ENCODE measurements at regions not wholly inside any gene's neighbourhood (a gene's known extent, or its start where the extent isn't known, plus 50 kb on each side); places are given as distances from the start of the nearest gene placed in this dataset.

DNA sequence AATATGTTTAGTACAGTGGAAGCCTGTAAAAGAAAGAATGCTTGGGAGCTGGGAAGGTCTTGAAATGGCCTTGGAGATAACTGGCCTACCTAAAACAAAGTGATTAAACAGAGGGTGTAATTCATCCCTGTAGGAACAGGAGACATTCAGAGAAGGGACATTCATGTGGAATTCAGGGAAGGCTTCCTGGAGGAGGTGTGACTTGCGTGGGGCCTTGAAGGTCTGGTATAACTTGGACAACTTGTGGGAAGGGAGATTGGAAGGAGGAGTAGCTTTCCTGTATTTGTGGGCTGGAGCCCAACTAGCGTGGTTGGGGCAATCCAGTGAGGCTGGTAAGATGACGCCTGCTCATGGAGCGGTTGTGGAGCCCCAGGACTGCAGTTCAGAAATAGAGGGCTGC lies 156.4 kb downstream of the AACS start:
- H3K27me3 ChIP-seq (ENCODE audit: insufficient read depth, poor library complexity, severe bottlenecking) = peaks cover 9% of the 10 kb centered on the region
- no peaks in the 10 kb centered on the region for H3K4me1 ChIP-seq (ENCODE audit: insufficient read depth, poor library complexity, severe bottlenecking)
- no peak for DNase-seq (ENCODE audit: low spot score)
- ATAC-seq (ENCODE audit: low read depth) = no peak
- TF ChIP-seq, protein P1, sequence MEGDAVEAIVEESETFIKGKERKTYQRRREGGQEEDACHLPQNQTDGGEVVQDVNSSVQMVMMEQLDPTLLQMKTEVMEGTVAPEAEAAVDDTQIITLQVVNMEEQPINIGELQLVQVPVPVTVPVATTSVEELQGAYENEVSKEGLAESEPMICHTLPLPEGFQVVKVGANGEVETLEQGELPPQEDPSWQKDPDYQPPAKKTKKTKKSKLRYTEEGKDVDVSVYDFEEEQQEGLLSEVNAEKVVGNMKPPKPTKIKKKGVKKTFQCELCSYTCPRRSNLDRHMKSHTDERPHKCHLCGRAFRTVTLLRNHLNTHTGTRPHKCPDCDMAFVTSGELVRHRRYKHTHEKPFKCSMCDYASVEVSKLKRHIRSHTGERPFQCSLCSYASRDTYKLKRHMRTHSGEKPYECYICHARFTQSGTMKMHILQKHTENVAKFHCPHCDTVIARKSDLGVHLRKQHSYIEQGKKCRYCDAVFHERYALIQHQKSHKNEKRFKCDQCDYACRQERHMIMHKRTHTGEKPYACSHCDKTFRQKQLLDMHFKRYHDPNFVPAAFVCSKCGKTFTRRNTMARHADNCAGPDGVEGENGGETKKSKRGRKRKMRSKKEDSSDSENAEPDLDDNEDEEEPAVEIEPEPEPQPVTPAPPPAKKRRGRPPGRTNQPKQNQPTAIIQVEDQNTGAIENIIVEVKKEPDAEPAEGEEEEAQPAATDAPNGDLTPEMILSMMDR (IDR thresholded peaks at IDR 0.05; ENCODE audit: poor library complexity, severe bottlenecking) = no peak
- H3K27ac ChIP-seq (ENCODE audit: poor library complexity, severe bottlenecking) = no peak overlapping the region
- no peaks in the 10 kb centered on the region for H3K9me3 ChIP-seq (ENCODE audit: severe bottlenecking)
- no peaks in the 10 kb centered on the region for H3K36me3 ChIP-seq (ENCODE audit: low read depth)
- no peak overlapping the region for H3K4me3 ChIP-seq (ENCODE audit: severe bottlenecking)

DNA sequence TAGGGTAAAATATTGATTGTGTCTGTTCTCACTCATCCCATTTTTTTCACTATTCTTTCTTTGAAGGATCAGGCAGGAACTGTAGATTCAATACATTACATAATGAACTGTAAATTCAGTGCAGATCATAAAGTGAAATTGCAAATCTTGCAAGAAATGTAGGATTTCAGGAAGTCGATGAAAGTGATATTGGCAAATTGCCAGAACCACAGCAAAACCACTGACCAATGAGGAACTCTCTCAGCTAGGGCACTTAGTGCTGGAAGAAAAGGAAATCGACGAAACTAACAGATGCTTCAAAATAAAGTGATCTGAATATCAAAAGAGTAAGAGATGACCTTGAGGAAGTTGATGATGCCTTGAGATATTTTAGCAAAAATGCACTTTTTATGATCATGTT lies 157.6 kb downstream of the AACS start:
- Histone ChIP-seq H3K27me3 (ENCODE audit: insufficient read depth, poor library complexity, severe bottlenecking) (peaks cover 9% of the 10 kb centered on the region), H3K4me1 (ENCODE audit: insufficient read depth, poor library complexity, severe bottlenecking) (no peaks in the 10 kb centered on the region), H3K9me3 (ENCODE audit: severe bottlenecking) (no peaks in the 10 kb centered on the region), H3K4me3 (ENCODE audit: severe bottlenecking) (no peak overlapping the region), H3K27ac (ENCODE audit: poor library complexity, severe bottlenecking) (no peak overlapping the region), H3K36me3 (ENCODE audit: low read depth) (no peaks in the 10 kb centered on the region)
- DNase-seq (ENCODE audit: low spot score) = no peak
- TF ChIP-seq, protein P1 (IDR thresholded peaks at IDR 0.05; ENCODE audit: poor library complexity, severe bottlenecking) = no peak
- no peak for ATAC-seq (ENCODE audit: low read depth)

DNA sequence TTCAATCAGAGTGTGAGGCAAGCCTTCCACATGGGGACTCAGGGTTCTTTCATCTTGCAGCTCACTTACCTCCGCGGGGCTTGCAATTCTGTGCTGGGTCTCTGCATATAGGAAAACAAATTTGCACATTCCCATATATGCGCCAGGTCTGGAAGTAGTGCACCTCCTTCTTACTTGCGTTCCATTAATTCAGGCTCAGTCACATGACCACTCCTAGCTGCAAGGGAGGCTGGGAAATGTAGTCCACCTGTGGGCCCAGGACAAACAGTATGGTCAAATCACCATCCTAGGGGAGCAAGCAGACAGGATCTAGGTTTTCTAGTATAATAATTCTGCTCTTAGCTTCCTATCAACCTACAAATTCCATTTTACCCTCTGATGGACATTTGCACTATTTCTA lies 160.4 kb downstream of the AACS start:
- Histone ChIP-seq H3K36me3 (ENCODE audit: low read depth) (no peaks in the 10 kb centered on the region), H3K4me3 (ENCODE audit: severe bottlenecking) (no peak overlapping the region), H3K4me1 (ENCODE audit: insufficient read depth, poor library complexity, severe bottlenecking) (no peaks in the 10 kb centered on the region), H3K9me3 (ENCODE audit: severe bottlenecking) (no peaks in the 10 kb centered on the region), H3K27ac (ENCODE audit: poor library complexity, severe bottlenecking) (no peak overlapping the region), H3K27me3 (ENCODE audit: insufficient read depth, poor library complexity, severe bottlenecking) (peaks cover 9% of the 10 kb centered on the region)
- no peak for DNase-seq (ENCODE audit: low spot score)
- ATAC-seq (ENCODE audit: low read depth) = no peak
- TF ChIP-seq, protein P1 (IDR thresholded peaks at IDR 0.05; ENCODE audit: poor library complexity, severe bottlenecking) = no peak

DNA sequence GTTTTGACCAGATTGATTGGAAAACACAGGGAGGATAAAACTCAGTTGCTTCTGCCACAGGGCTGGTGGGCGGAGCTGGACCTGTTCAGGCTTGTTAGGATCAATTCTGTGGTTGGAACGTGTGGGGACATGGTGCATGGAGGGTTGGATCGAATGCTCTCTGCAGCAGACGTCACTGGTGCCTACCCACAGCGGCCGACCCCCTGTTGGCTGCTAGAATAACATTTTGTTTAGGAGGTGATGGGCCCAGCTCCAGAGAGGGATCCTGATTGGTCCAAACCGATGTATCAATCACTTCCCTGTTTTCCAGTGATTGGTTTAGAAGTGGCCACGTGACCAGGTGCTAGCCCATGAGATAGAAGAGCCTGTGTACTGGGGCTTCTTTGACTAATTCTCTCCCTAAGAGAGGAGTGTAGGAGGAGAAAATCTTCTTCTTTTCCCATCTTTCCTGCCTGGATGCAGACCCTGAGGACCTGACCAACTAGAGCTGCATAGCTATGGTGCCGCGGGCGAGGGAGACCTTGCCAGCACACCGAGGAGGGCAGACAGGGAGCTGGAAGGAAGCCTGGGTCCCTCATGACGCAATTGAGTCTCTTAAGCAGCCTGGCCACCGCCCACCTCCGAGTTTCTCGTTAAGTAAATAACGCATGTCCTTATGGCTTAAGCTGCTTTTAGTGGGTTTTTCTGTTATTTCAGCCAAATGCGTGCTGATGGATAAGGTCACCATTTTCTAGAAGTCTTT lies 163.5 kb downstream of the AACS start:
- H3K27me3 ChIP-seq (ENCODE audit: insufficient read depth, poor library complexity, severe bottlenecking) = no peaks in the 10 kb centered on the region
- H3K4me1 ChIP-seq (ENCODE audit: insufficient read depth, poor library complexity, severe bottlenecking) = no peaks in the 10 kb centered on the region
- no peak overlapping the region for H3K27ac ChIP-seq (ENCODE audit: poor library complexity, severe bottlenecking)
- DNase-seq (ENCODE audit: low spot score) (no peak), ATAC-seq (ENCODE audit: low read depth) (no peak)
- no peaks in the 10 kb centered on the region for H3K36me3 ChIP-seq (ENCODE audit: low read depth)
- no peaks in the 10 kb centered on the region for H3K9me3 ChIP-seq (ENCODE audit: severe bottlenecking)
- TF ChIP-seq, protein P1 (IDR thresholded peaks at IDR 0.05; ENCODE audit: poor library complexity, severe bottlenecking) = no peak
- H3K4me3 ChIP-seq (ENCODE audit: severe bottlenecking) = no peak overlapping the region

DNA sequence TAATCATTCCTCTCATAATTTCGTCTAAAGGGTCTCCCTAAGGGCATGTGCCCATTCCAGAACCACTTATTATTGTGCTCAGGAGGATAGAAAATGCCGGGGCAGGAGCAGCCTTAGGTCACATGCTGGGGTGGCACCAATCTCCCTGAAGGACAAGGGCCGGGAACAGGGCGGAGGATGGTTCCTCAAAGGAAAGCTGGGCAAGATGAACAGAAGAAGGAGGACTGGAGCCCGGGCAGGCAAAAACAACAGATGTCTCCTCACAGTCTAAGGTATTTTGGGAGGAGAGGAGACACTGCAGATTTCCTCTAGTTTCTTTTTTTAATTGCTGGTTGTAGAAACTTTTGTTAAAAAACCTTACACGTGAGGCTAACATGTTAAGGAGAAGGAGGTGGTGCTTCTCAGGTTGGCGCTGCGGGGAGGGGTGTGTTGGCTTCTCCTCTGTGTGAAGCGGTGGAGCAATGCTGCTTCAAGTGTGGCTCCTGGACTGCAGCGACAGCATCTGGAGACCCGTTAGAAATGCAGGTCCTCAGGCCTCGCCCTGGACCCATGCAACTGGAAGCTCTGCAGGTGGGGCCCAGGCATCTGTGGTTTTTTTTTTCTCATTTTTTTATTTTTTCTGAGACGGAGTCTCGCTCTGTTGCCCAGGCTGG lies 164.8 kb downstream of the AACS start:
- Histone ChIP-seq H3K36me3 (ENCODE audit: low read depth) (no peaks in the 10 kb centered on the region), H3K4me3 (ENCODE audit: severe bottlenecking) (no peak overlapping the region), H3K4me1 (ENCODE audit: insufficient read depth, poor library complexity, severe bottlenecking) (no peaks in the 10 kb centered on the region), H3K27ac (ENCODE audit: poor library complexity, severe bottlenecking) (no peak overlapping the region), H3K27me3 (ENCODE audit: insufficient read depth, poor library complexity, severe bottlenecking) (no peaks in the 10 kb centered on the region), H3K9me3 (ENCODE audit: severe bottlenecking) (no peaks in the 10 kb centered on the region)
- ATAC-seq (ENCODE audit: low read depth) (no peak), DNase-seq (ENCODE audit: low spot score) (no peak)
- TF ChIP-seq, protein P1 (IDR thresholded peaks at IDR 0.05; ENCODE audit: poor library complexity, severe bottlenecking) = no peak
